ENCODE measurements at regions not wholly inside any gene's neighbourhood (a gene's known extent, or its start where the extent isn't known, plus 50 kb on each side); places are given as distances from the start of the nearest gene placed in this dataset.

GRCh38 chr1:78375996-78376395 is 114.8 kb upstream of the PTGFR start:
- POLR2A ChIA-PET: no interaction called here
- Histone ChIP-seq H3K4me1 (ENCODE audit: control insufficient read depth, insufficient read depth, low read length) (no peaks in the 10 kb centered on the region), H3K36me3 (ENCODE audit: control insufficient read depth in 2 of 2, insufficient read depth in 1 of 2, low read length in 2 of 2) (no peaks in the 10 kb centered on the region), H3K27ac (ENCODE audit: extremely low read depth, low read depth, low read length) (no peak overlapping the region), H3K4me3 (ENCODE audit: low read depth, low read length) (no peak overlapping the region), H3K9me3 (ENCODE audit: control insufficient read depth, insufficient read depth, low read depth, low read length) (no peaks in the 10 kb centered on the region)
- CTCF ChIA-PET: interaction anchor here (0.9 to 1.4 kb wide), 2 partner anchors 43 to 231 kb away, joined by 3 to 4 read pairs; no protein-coding TSS in a partner anchor
- TF ChIP-seq ZNF16 (tag by site-specific recombination; IDR thresholded peaks at IDR 0.05; ENCODE audit: low read depth) (no peak), ZNF596 (tag by site-specific recombination; IDR thresholded peaks at IDR 0.05) (no peak), ZNF214 (tag by site-specific recombination; IDR thresholded peaks at IDR 0.05; ENCODE audit: borderline replicate concordance) (no peak), ZBTB17 (tag by site-specific recombination; IDR thresholded peaks at IDR 0.05) (no peak), ZNF645 (tag by site-specific recombination; IDR thresholded peaks at IDR 0.05) (no peak), MZF1 (tag by site-specific recombination; IDR thresholded peaks at IDR 0.05; ENCODE audit: borderline replicate concordance) (no peak), ZNF777 (tag by site-specific recombination; IDR thresholded peaks at IDR 0.05; ENCODE audit: borderline replicate concordance) (no peak), ZNF211 (tag by site-specific recombination; IDR thresholded peaks at IDR 0.05; ENCODE audit: low read depth) (no peak), ZNF558 (tag by site-specific recombination; IDR thresholded peaks at IDR 0.05) (no peak), ZNF776 (tag by site-specific recombination; IDR thresholded peaks at IDR 0.05; ENCODE audit: borderline replicate concordance) (no peak), ZNF791 (tag by site-specific recombination; IDR thresholded peaks at IDR 0.05) (no peak), ZNF677 (tag by site-specific recombination; IDR thresholded peaks at IDR 0.05) (no peak), PRDM10 (tag by site-specific recombination; IDR thresholded peaks at IDR 0.05) (no peak), ZNF501 (tag by site-specific recombination; IDR thresholded peaks at IDR 0.05) (no peak), SP3 (tag by site-specific recombination; IDR thresholded peaks at IDR 0.05) (no peak), ZNF639 (tag by site-specific recombination; IDR thresholded peaks at IDR 0.05) (no peak), ZNF23 (tag by site-specific recombination; IDR thresholded peaks at IDR 0.05; ENCODE audit: borderline replicate concordance) (no peak)

GRCh38 chr1:78377356-78377928 is 113.3 kb upstream of the PTGFR start:
- no peak for TF ChIP-seq ZSCAN30 (tag by site-specific recombination; IDR thresholded peaks at IDR 0.05)
- no peak for TF ChIP-seq MYNN (tag by site-specific recombination; IDR thresholded peaks at IDR 0.05; ENCODE audit: borderline replicate concordance)
- TF ChIP-seq BCL6B (tag by site-specific recombination; IDR thresholded peaks at IDR 0.05): no peak
- Histone ChIP-seq H3K27ac (ENCODE audit: extremely low read depth, low read depth, low read length) (no peak overlapping the region), H3K9me3 (ENCODE audit: control insufficient read depth, insufficient read depth, low read depth, low read length) (no peaks in the 10 kb centered on the region), H3K4me1 (ENCODE audit: control insufficient read depth, insufficient read depth, low read length) (no peaks in the 10 kb centered on the region), H3K36me3 (ENCODE audit: control insufficient read depth in 2 of 2, insufficient read depth in 1 of 2, low read length in 2 of 2) (no peaks in the 10 kb centered on the region), H3K4me3 (ENCODE audit: low read depth, low read length) (no peak overlapping the region)
- POLR2A ChIA-PET: no interaction called here
- CTCF ChIA-PET: no interaction called here

Measured in HEK293 (cell line).